D721Med (cell line): ENCODE measurements at regions not wholly inside any gene's neighbourhood (a gene's known extent, or its start where the extent isn't known, plus 50 kb on each side); places are given as distances from the start of the nearest gene placed in this dataset.

Experiments
- DNase-seq: peaks from one replicate; pipeline ENCODE4 v3.0.0; 2011; ENCODE audit warnings: low spot score; ENCODE audit not compliant: insufficient read length
- FAIRE-seq: peaks from 2 replicates; lab custom pipeline; 2011; peaks lifted over from hg19 to GRCh38; lab: Jason Lieb, UNC
- TF ChIP-seq, protein P1 (sequence below): IDR thresholded peaks from 2 replicates; pipeline ENCODE4 v1.5.1; 2012; ENCODE audit warnings: mild to moderate bottlenecking, control low read depth; ENCODE audit not compliant: insufficient read depth; ENCODE audit errors: missing control alignments

GRCh38 chr1:182269097-182269496 lies 122.5 kb downstream of the GLUL start:
- DNase-seq (no peak), FAIRE-seq (no peak)
- TF ChIP-seq, protein P1, sequence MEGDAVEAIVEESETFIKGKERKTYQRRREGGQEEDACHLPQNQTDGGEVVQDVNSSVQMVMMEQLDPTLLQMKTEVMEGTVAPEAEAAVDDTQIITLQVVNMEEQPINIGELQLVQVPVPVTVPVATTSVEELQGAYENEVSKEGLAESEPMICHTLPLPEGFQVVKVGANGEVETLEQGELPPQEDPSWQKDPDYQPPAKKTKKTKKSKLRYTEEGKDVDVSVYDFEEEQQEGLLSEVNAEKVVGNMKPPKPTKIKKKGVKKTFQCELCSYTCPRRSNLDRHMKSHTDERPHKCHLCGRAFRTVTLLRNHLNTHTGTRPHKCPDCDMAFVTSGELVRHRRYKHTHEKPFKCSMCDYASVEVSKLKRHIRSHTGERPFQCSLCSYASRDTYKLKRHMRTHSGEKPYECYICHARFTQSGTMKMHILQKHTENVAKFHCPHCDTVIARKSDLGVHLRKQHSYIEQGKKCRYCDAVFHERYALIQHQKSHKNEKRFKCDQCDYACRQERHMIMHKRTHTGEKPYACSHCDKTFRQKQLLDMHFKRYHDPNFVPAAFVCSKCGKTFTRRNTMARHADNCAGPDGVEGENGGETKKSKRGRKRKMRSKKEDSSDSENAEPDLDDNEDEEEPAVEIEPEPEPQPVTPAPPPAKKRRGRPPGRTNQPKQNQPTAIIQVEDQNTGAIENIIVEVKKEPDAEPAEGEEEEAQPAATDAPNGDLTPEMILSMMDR = no peak

GRCh38 chr1:182268669-182269068 lies 122.9 kb downstream of the GLUL start:
- FAIRE-seq (no peak), DNase-seq (no peak)
- TF ChIP-seq, protein P1 = no peak

- FAIRE-seq (peak; percentile 56), DNase-seq (no peak)
- TF ChIP-seq, protein P1 = no peak
These were observed 127.4 kb downstream of the GLUL start for GRCh38 chr1:182264185-182264584.

DNA sequence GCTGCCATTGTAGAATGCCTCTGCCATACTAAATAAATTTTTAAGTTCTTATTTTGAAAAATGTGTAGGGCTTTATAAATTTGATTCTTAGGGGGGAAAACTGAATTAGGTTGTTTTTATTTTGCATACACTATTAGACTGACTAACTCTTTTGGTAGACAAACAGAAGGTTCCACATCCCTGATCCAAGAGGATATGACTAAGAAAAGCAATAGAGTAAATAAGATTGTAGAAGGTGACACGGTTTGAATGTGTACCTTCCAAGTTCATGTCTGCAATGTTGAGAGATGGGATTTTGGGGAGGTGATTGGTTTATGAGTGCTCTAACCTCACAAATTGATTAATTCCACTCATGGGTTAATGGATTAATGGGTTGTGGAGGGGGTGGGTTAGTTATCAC lies 127.9 kb downstream of the GLUL start:
- DNase-seq = no peak
- FAIRE-seq = no peak
- TF ChIP-seq, protein P1 = no peak

GRCh38 chr1:182262425-182262824 lies 129.2 kb downstream of the GLUL start:
- TF ChIP-seq, protein P1 = no peak
- FAIRE-seq = no peak
- no peak for DNase-seq

DNA sequence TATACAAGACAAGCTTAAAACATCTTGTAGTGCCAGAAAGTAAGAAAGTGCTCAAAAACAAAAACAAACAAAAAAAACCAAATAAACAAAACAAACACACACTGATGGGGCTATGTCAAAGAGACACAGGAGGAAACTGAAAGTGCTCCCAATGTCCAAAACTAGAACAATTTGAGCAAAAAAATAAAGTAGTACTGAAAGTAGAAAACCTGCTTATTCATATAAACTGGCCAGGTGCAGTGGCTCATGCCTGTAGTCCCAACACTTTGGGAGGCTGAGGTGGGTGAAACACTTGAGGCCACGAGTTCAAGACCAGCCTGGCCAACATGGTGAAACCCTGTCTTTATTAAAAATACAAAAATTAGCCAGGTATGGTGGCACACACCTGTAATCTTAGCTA lies 129.9 kb downstream of the GLUL start:
- DNase-seq (no peak), FAIRE-seq (no peak)
- TF ChIP-seq, protein P1 = no peak

DNA sequence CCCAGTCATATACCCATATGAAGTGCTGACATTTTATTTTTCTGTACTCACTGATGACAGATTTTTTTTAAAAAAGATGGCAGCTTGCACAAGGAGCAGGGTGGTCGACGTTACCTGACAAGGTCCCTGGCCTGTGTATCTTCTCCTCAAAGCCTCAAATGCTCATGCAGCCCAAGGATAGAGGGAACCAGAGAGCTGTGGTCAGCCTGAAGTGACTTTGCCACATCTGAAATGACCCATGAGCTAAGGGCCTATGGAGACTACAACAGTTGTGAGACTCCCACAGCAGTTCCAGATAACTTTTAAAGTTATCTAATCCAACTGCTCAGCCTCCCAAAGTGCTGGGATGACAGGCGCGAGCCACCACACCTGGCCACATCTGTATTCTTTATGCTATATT lies 131.1 kb downstream of the GLUL start:
- TF ChIP-seq, protein P1 = no peak
- no peak for DNase-seq
- FAIRE-seq = no peak
